HEK293 (cell line): ENCODE measurements at regions not wholly inside any gene's neighbourhood (a gene's known extent, or its start where the extent isn't known, plus 50 kb on each side); places are given as distances from the start of the nearest gene placed in this dataset.

Source experiments
- CTCF ChIA-PET: fragments of 350-600 bp; formaldehyde crosslinking; extraction: SDS; loops from one replicate; lab custom pipeline; 2021; ENCODE audit warnings: antibody characterized with exemption; lab: Yijun Ruan, JAX
- POLR2A ChIA-PET: fragments of 300-600 bp; formaldehyde crosslinking; extraction: SDS; loops from one replicate; lab custom pipeline; 2020; ENCODE audit warnings: antibody characterized with exemption, inconsistent platforms; lab: Yijun Ruan, JAX
- H3K27ac ChIP-seq: fragments of 200-500 bp; sonication (Bioruptor generic); 2 replicates; pipeline ENCODE4 v1.5.1; 2014; ENCODE audit warnings: low read depth, low read length, control low read depth, inconsistent platforms; ENCODE audit errors: extremely low read depth
- H3K36me3 ChIP-seq, 2 experiments: fragments of 200-500 bp in 1 of 2; sonication (Bioruptor generic) in 1 of 2; 1 replicate in 1 of 2; 2 replicates in 1 of 2; pipeline ENCODE4 v1.5.1; 2014 to 2017; ENCODE audit warnings: inconsistent platforms in 2 of 2, low read length in 2 of 2; ENCODE audit not compliant: control insufficient read depth in 2 of 2, insufficient read depth in 1 of 2
- H3K4me1 ChIP-seq: fragments of 200-500 bp; sonication (Bioruptor generic); 2 replicates; pipeline ENCODE4 v1.5.1; 2014; ENCODE audit warnings: mild to moderate bottlenecking, low read length, inconsistent platforms; ENCODE audit not compliant: control insufficient read depth, insufficient read depth
- H3K4me3 ChIP-seq: 2 replicates; pipeline ENCODE4 v1.5.1; 2011; ENCODE audit warnings: low read depth, mild to moderate bottlenecking, control low read depth, low read length, moderate library complexity
- H3K9me3 ChIP-seq: fragments of 200-500 bp; sonication (Bioruptor generic); 2 replicates; pipeline ENCODE4 v1.5.1; 2014; ENCODE audit warnings: low read depth, low read length, inconsistent platforms; ENCODE audit not compliant: control insufficient read depth, insufficient read depth
- AEBP2 ChIP-seq: fragments of 450-650 bp; formaldehyde crosslinking; IDR thresholded peaks from 2 replicates; pipeline ENCODE4 v1.5.1; 2016; ENCODE audit warnings: missing biosample characterization, missing genetic modification characterization, borderline replicate concordance
- GLI2 ChIP-seq: fragments of 450-650 bp; formaldehyde crosslinking; IDR thresholded peaks from 2 replicates; pipeline ENCODE4; 2017; ENCODE audit warnings: missing biosample characterization, missing genetic modification characterization, low read depth, borderline replicate concordance
- HOXA7 ChIP-seq: sonication (generic); formaldehyde crosslinking; IDR thresholded peaks from 2 replicates; pipeline ENCODE4 v1.8.1; 2022; ENCODE audit warnings: missing genetic modification reagents, borderline replicate concordance
- HOXC10 ChIP-seq: sonication (generic); formaldehyde crosslinking; IDR thresholded peaks from 2 replicates; pipeline ENCODE4 v1.8.1; 2023; ENCODE audit warnings: mild to moderate bottlenecking, missing genetic modification reagents
- KLF7 ChIP-seq: fragments of 450-650 bp; formaldehyde crosslinking; IDR thresholded peaks from 2 replicates; pipeline ENCODE4 v1.5.1; 2016; ENCODE audit warnings: missing biosample characterization, missing genetic modification characterization, borderline replicate concordance
- KLF8 ChIP-seq: fragments of 450-650 bp; formaldehyde crosslinking; IDR thresholded peaks from 2 replicates; pipeline ENCODE4 v1.5.1; 2016; ENCODE audit warnings: missing biosample characterization, missing genetic modification characterization
- SALL2 ChIP-seq: fragments of 450-650 bp; formaldehyde crosslinking; IDR thresholded peaks from 2 replicates; pipeline ENCODE4 v1.5.0; 2017; ENCODE audit warnings: missing biosample characterization, mild to moderate bottlenecking, missing genetic modification characterization, borderline replicate concordance
- SP2 ChIP-seq: fragments of 450-650 bp; formaldehyde crosslinking; IDR thresholded peaks from 2 replicates; pipeline ENCODE4 v1.5.1; 2016; ENCODE audit warnings: missing biosample characterization, missing genetic modification characterization
- TSHZ1 ChIP-seq: fragments of 450-650 bp; formaldehyde crosslinking; IDR thresholded peaks from 2 replicates; pipeline ENCODE4 v1.5.1; 2016; ENCODE audit warnings: missing biosample characterization, missing genetic modification characterization, borderline replicate concordance
- YY2 ChIP-seq: fragments of 450-650 bp; formaldehyde crosslinking; IDR thresholded peaks from 2 replicates; pipeline ENCODE4 v1.5.1; 2016; ENCODE audit warnings: missing biosample characterization, missing genetic modification characterization
- ZBTB21 ChIP-seq: fragments of 450-650 bp; formaldehyde crosslinking; IDR thresholded peaks from 2 replicates; pipeline ENCODE4 v1.5.1; 2017; ENCODE audit warnings: missing biosample characterization, missing genetic modification characterization
- ZNF10 ChIP-seq: fragments of 450-650 bp; formaldehyde crosslinking; IDR thresholded peaks from 2 replicates; pipeline ENCODE4 v1.5.1; 2017; ENCODE audit warnings: missing biosample characterization, missing genetic modification characterization
- ZNF157 ChIP-seq: fragments of 450-650 bp; formaldehyde crosslinking; IDR thresholded peaks from 2 replicates; pipeline ENCODE4 v1.5.1; 2016; ENCODE audit warnings: missing biosample characterization, missing genetic modification characterization
- ZNF211 ChIP-seq: fragments of 450-650 bp; formaldehyde crosslinking; IDR thresholded peaks from 2 replicates; pipeline ENCODE4 v1.5.1; 2016; ENCODE audit warnings: low read depth, missing biosample characterization, missing genetic modification characterization
- ZNF214 ChIP-seq: fragments of 450-650 bp; formaldehyde crosslinking; IDR thresholded peaks from 2 replicates; pipeline ENCODE4 v1.5.1; 2017; ENCODE audit warnings: missing biosample characterization, mild to moderate bottlenecking, missing genetic modification characterization, borderline replicate concordance
- ZNF280C ChIP-seq: fragments of 450-650 bp; formaldehyde crosslinking; IDR thresholded peaks from 2 replicates; pipeline ENCODE4 v1.5.1; 2016; ENCODE audit warnings: missing biosample characterization, missing genetic modification characterization
- ZNF302 ChIP-seq: fragments of 450-650 bp; formaldehyde crosslinking; IDR thresholded peaks from 2 replicates; pipeline ENCODE4 v1.5.1; 2016; ENCODE audit warnings: missing biosample characterization, missing genetic modification characterization, low read depth
- ZNF324 ChIP-seq: fragments of 450-650 bp; formaldehyde crosslinking; IDR thresholded peaks from 2 replicates; pipeline ENCODE4 v1.5.1; 2016; ENCODE audit warnings: missing biosample characterization, missing genetic modification characterization
- ZNF354C ChIP-seq: fragments of 450-650 bp; formaldehyde crosslinking; IDR thresholded peaks from 2 replicates; pipeline ENCODE4 v1.5.1; 2016; ENCODE audit warnings: missing biosample characterization, missing genetic modification characterization, low read depth, borderline replicate concordance
- ZNF362 ChIP-seq: fragments of 450-650 bp; formaldehyde crosslinking; IDR thresholded peaks from 2 replicates; pipeline ENCODE4 v1.5.1; 2016; ENCODE audit warnings: missing biosample characterization, missing genetic modification characterization
- ZNF404 ChIP-seq: fragments of 450-650 bp; formaldehyde crosslinking; IDR thresholded peaks from 2 replicates; pipeline ENCODE4 v1.5.1; 2017; ENCODE audit warnings: missing biosample characterization, missing genetic modification characterization
- ZNF548 ChIP-seq: fragments of 450-650 bp; formaldehyde crosslinking; IDR thresholded peaks from 2 replicates; pipeline ENCODE4 v1.5.1; 2016; ENCODE audit warnings: missing biosample characterization, missing genetic modification characterization
- ZNF560 ChIP-seq: fragments of 450-650 bp; formaldehyde crosslinking; IDR thresholded peaks from 2 replicates; pipeline ENCODE4 v1.5.1; 2017; ENCODE audit warnings: missing biosample characterization, missing genetic modification characterization, borderline replicate concordance
- ZNF561 ChIP-seq: fragments of 450-650 bp; IDR thresholded peaks from 2 replicates; pipeline ENCODE4 v1.5.1; 2018; ENCODE audit warnings: missing biosample characterization, missing genetic modification characterization, borderline replicate concordance
- ZNF600 ChIP-seq: fragments of 450-650 bp; formaldehyde crosslinking; IDR thresholded peaks from 2 replicates; pipeline ENCODE4 v1.5.1; 2016; ENCODE audit warnings: missing biosample characterization, missing genetic modification characterization
- ZNF660 ChIP-seq: fragments of 450-650 bp; IDR thresholded peaks from 2 replicates; pipeline ENCODE4 v1.5.1; 2018; ENCODE audit warnings: missing biosample characterization, mild to moderate bottlenecking, missing genetic modification characterization
- ZNF664 ChIP-seq: fragments of 450-650 bp; formaldehyde crosslinking; IDR thresholded peaks from 2 replicates; pipeline ENCODE4 v1.5.1; 2016; ENCODE audit warnings: missing biosample characterization, missing genetic modification characterization
- ZNF747 ChIP-seq: fragments of 450-650 bp; formaldehyde crosslinking; IDR thresholded peaks from 2 replicates; pipeline ENCODE4 v1.5.1; 2016; ENCODE audit warnings: missing biosample characterization, missing genetic modification characterization
- ZNF837 ChIP-seq: fragments of 450-650 bp; formaldehyde crosslinking; IDR thresholded peaks from 2 replicates; pipeline ENCODE4 v1.5.1; 2016; ENCODE audit warnings: missing biosample characterization, missing genetic modification characterization

- Histone ChIP-seq H3K9me3 (no peaks in the 10 kb centered on the region), H3K4me3 (no peak overlapping the region), H3K27ac (no peak overlapping the region), H3K4me1 (no peaks in the 10 kb centered on the region), H3K36me3 (no peaks in the 10 kb centered on the region)
- TF ChIP-seq YY2 (tag by site-specific recombination) (no peak), TSHZ1 (tag by site-specific recombination) (no peak), ZNF404 (no peak), ZNF211 (tag by site-specific recombination) (no peak), KLF7 (no peak), HOXC10 (no peak), SP2 (tag by site-specific recombination) (no peak), ZNF280C (tag by site-specific recombination) (no peak), ZNF660 (tag by site-specific recombination) (no peak), ZNF747 (tag by site-specific recombination) (no peak), ZNF157 (tag by site-specific recombination) (no peak), HOXA7 (CRISPR knock-in tag) (no peak), ZNF214 (no peak), ZNF548 (tag by site-specific recombination) (no peak), ZNF561 (tag by site-specific recombination) (no peak)
- POLR2A ChIA-PET, result no interaction called here
- CTCF ChIA-PET, result interaction anchor here (0.7 kb wide), 1 partner anchor 665 kb away, joined by 3 read pairs; no protein-coding TSS in a partner anchor
Observed at GRCh38 chr7:121591926-121592325, 195.8 kb upstream of the FAM3C start.

- no peaks in the 10 kb centered on the region for H3K36me3 ChIP-seq
- ChIA-PET CTCF (no interaction called here), POLR2A (no interaction called here)
- no peak overlapping the region for H3K27ac ChIP-seq
- no peaks in the 10 kb centered on the region for H3K4me1 ChIP-seq
- no peaks in the 10 kb centered on the region for H3K9me3 ChIP-seq
- H3K4me3 ChIP-seq, result no peak overlapping the region
- TF ChIP-seq SALL2 (tag by site-specific recombination), result no peak
- no peak for TF ChIP-seq ZNF362 (tag by site-specific recombination)
- TF ChIP-seq ZNF837, result no peak
- TF ChIP-seq GLI2 (tag by site-specific recombination), result no peak
- TF ChIP-seq ZNF560 (tag by site-specific recombination), result no peak
- TF ChIP-seq ZNF302 (tag by site-specific recombination), result no peak
- TF ChIP-seq ZNF354C (tag by site-specific recombination), result no peak
- no peak for TF ChIP-seq ZNF324 (tag by site-specific recombination)
- TF ChIP-seq KLF8 (tag by site-specific recombination), result no peak
- no peak for TF ChIP-seq ZNF664 (tag by site-specific recombination)
- TF ChIP-seq ZNF10 (tag by site-specific recombination), result no peak
- no peak for TF ChIP-seq AEBP2
- no peak for TF ChIP-seq ZNF600
- no peak for TF ChIP-seq ZBTB21 (tag by site-specific recombination)
Observed at GRCh38 chr7:121587435-121587834, 191.3 kb upstream of the FAM3C start.
